B cell (primary cell): ENCODE measurements at regions not wholly inside any gene's neighbourhood (a gene's known extent, or its start where the extent isn't known, plus 50 kb on each side); places are given as distances from the start of the nearest gene placed in this dataset.

Source experiments
- CTCF ChIP-seq: fragments of 200-600 bp; IDR thresholded peaks from one replicate; pipeline ENCODE4 v1.8.0; 2022; ENCODE audit warnings: antibody characterized with exemption, mild to moderate bottlenecking
- EZH2 ChIP-seq: IDR thresholded peaks from 2 replicates; pipeline ENCODE4 v1.6.1; 2012; ENCODE audit warnings: borderline replicate concordance, low read depth, mild to moderate bottlenecking, moderate library complexity, low read length; ENCODE audit not compliant: insufficient read depth, poor library complexity, severe bottlenecking

DNA sequence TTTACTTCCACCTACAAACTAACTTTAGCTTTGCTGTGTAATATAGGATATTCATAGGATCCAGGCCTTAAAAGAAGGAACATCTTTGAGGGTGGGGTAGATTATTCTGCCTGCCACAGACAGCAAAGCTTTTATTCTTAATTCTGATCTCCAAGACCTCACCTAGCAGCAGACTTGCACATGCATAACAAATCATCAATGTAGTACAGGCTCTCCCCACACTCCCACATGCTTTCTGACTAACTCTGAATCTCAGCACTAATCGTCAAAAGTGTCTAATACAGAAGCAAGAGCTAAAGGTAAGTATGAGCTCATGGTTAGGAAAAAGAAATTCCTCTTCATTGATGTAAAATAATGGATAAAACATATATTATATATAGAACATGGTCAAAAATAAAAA lies 1468.5 kb upstream of the B3GALT2 start:
- TF ChIP-seq EZH2 = no peak
- no peak for TF ChIP-seq CTCF
